GM12878 (cell line): ENCODE measurements at regions not wholly inside any gene's neighbourhood (a gene's known extent, or its start where the extent isn't known, plus 50 kb on each side); places are given as distances from the start of the nearest gene placed in this dataset.

Source experiments
- ATAC-seq: fragments of 200-7000 bp; cut with Tn5 transposase; 3 replicates; pipeline ENCODE4 v1.9.1; 2020; ENCODE audit warnings: mild to moderate bottlenecking, moderate library complexity
- BruUV-seq: library from RNA; stranded (reverse); fragments of 400-500 nt; replicated peaks from 2 replicates; lab custom pipeline; 2021; lab: Mats Ljungman, UMichigan
- CTCF ChIA-PET: fragments of 300-600 bp; sonication (Branson Sonifier 250); formaldehyde crosslinking; extraction: SDS; loops from one replicate; lab custom pipeline; 2021; ENCODE audit warnings: inconsistent platforms; lab: Yijun Ruan, JAX
- POLR2A ChIA-PET: fragments of 350-600 bp; formaldehyde crosslinking; extraction: SDS; loops from one replicate; lab custom pipeline; 2021; ENCODE audit warnings: inconsistent platforms; lab: Charles Lee
- RAD21 ChIA-PET: fragments of 300-600 bp; sonication (Branson Sonifier 250); formaldehyde crosslinking; loops from one replicate; lab custom pipeline; 2023; ENCODE audit warnings: antibody characterized with exemption; ENCODE audit not compliant: unreplicated experiment; lab: Charles Lee
- SMC1A ChIA-PET: fragments of 300-600 bp; sonication (Branson Sonifier 250); formaldehyde crosslinking; loops from one replicate; lab custom pipeline; 2023; ENCODE audit not compliant: unreplicated experiment, uncharacterized antibody; lab: Charles Lee
- DNase-seq: peaks from one replicate; pipeline ENCODE4 v3.0.0-alpha.2; 2011; ENCODE audit warnings: low read depth, low spot score
- FAIRE-seq: peaks from 3 replicates; lab custom pipeline; 2011; peaks lifted over from hg19 to GRCh38; lab: Jason Lieb, UNC
- H2AFZ ChIP-seq: 2 replicates; pipeline ENCODE4 v1.6.0; 2011; ENCODE audit warnings: low read depth, low read length, control low read depth; ENCODE audit not compliant: control insufficient read depth
- H3K27ac ChIP-seq: 2 replicates; pipeline ENCODE4 v1.5.1; 2011; ENCODE audit warnings: control low read depth; ENCODE audit not compliant: control insufficient read depth, insufficient read depth
- H3K27me3 ChIP-seq, 2 experiments: replicated peaks in 1 of 2; 2 replicates each; pipeline versions ENCODE4 v1.6.0 to v1.6.1; 2011; ENCODE audit warnings: low read length in 1 of 2; ENCODE audit not compliant: control insufficient read depth in 2 of 2, insufficient read depth in 2 of 2
- H3K36me3 ChIP-seq, 2 experiments: 2 replicates each; pipeline ENCODE4 v1.5.1; 2011; ENCODE audit warnings: low read length in 1 of 2; ENCODE audit not compliant: control insufficient read depth in 2 of 2, insufficient read depth in 2 of 2
- H3K4me1 ChIP-seq: 2 replicates; pipeline ENCODE4 v1.6.1; 2011; ENCODE audit warnings: mild to moderate bottlenecking, low read length, moderate library complexity, mixed read lengths; ENCODE audit not compliant: control insufficient read depth, insufficient read depth
- H3K4me2 ChIP-seq: 2 replicates; pipeline ENCODE4 v1.6.0; 2011; ENCODE audit warnings: control low read depth; ENCODE audit not compliant: control insufficient read depth, insufficient read depth
- H3K4me3 ChIP-seq: fragments of 200-600 bp; sonication (generic); 2 replicates; pipeline ENCODE4 v1.5.1; 2016
- H3K79me2 ChIP-seq: 2 replicates; pipeline ENCODE4 v1.6.0; 2011; ENCODE audit warnings: low read length; ENCODE audit not compliant: control insufficient read depth, insufficient read depth
- H3K9ac ChIP-seq: 2 replicates; pipeline ENCODE4 v1.8.0; 2011; ENCODE audit warnings: low read length, control low read depth, mixed read lengths; ENCODE audit not compliant: control insufficient read depth, insufficient read depth
- H3K9me3 ChIP-seq: replicated peaks from 3 replicates; pipeline ENCODE4 v1.5.1; 2011; ENCODE audit warnings: mild to moderate bottlenecking, low read length; ENCODE audit not compliant: control insufficient read depth, insufficient read depth
- H4K20me1 ChIP-seq: 2 replicates; pipeline ENCODE4 v1.6.0; 2011; ENCODE audit not compliant: control insufficient read depth, insufficient read depth
- BCL3 ChIP-seq: IDR thresholded peaks from 2 replicates; pipeline ENCODE4 v1.6.1; 2011; ENCODE audit warnings: borderline replicate concordance, low read depth, mild to moderate bottlenecking, moderate library complexity, low read length; ENCODE audit not compliant: insufficient read depth, poor library complexity, severe bottlenecking
- E4F1 ChIP-seq: fragments of 450-650 bp; IDR thresholded peaks from 2 replicates; pipeline ENCODE4 v1.6.1; 2018; ENCODE audit warnings: borderline replicate concordance, mild to moderate bottlenecking; ENCODE audit not compliant: partially characterized antibody
- HDAC6 ChIP-seq: fragments of 200-600 bp; sonication (generic); IDR thresholded peaks from one replicate; pipeline ENCODE4 v1.8.0; 2017; ENCODE audit warnings: antibody characterized with exemption; ENCODE audit not compliant: unreplicated experiment
- MLLT1 ChIP-seq: fragments of 450-650 bp; IDR thresholded peaks from 2 replicates; pipeline ENCODE4 v1.6.1; 2016; ENCODE audit warnings: mild to moderate bottlenecking
- MTA3 ChIP-seq: IDR thresholded peaks from 2 replicates; pipeline ENCODE4 v1.6.1; 2012; ENCODE audit warnings: low read length, inconsistent platforms, borderline replicate concordance
- YY1 ChIP-seq: IDR thresholded peaks from 2 replicates; pipeline ENCODE4 v1.6.1; 2011; ENCODE audit warnings: low read depth, mild to moderate bottlenecking, low read length
- WGBS: methylation state at CpG from one replicate; pipeline ENCODE4 v1.1.6; 2016; ENCODE audit warnings: low lambda C conversion rate; ENCODE audit not compliant: insufficient replicate concordance, insufficient coverage; ENCODE audit errors: missing lambda C conversion rate; 5-methylcytosine and 5-hydroxymethylcytosine counted together
- in situ Hi-C: fragments of 300-500 bp; cut with MboI; formaldehyde crosslinking; loops from 9 replicates; pipeline ENCODE4 v1.14.3; 2018; ENCODE audit warnings: mixed read lengths
- intact Hi-C: fragments of 100-400 bp; cut with micrococcal nuclease; formaldehyde crosslinking; loops from one replicate; pipeline ENCODE4 v1.14.2; 2022; ENCODE audit not compliant: unreplicated experiment
- TF ChIP-seq, protein P1 (sequence below): fragments of 450-650 bp; IDR thresholded peaks from 2 replicates; pipeline ENCODE4 v1.6.1; 2017; ENCODE audit warnings: mild to moderate bottlenecking, moderate library complexity
- TF ChIP-seq, protein P2 (sequence below): fragments of 450-650 bp; IDR thresholded peaks from 2 replicates; pipeline ENCODE4 v1.6.1; 2016; ENCODE audit warnings: mild to moderate bottlenecking
- TF ChIP-seq, protein P3 (sequence below): fragments of 450-650 bp; IDR thresholded peaks from 2 replicates; pipeline ENCODE4 v1.6.1; 2017; ENCODE audit warnings: mild to moderate bottlenecking, low read depth, inconsistent platforms; ENCODE audit not compliant: poor library complexity, severe bottlenecking

DNA sequence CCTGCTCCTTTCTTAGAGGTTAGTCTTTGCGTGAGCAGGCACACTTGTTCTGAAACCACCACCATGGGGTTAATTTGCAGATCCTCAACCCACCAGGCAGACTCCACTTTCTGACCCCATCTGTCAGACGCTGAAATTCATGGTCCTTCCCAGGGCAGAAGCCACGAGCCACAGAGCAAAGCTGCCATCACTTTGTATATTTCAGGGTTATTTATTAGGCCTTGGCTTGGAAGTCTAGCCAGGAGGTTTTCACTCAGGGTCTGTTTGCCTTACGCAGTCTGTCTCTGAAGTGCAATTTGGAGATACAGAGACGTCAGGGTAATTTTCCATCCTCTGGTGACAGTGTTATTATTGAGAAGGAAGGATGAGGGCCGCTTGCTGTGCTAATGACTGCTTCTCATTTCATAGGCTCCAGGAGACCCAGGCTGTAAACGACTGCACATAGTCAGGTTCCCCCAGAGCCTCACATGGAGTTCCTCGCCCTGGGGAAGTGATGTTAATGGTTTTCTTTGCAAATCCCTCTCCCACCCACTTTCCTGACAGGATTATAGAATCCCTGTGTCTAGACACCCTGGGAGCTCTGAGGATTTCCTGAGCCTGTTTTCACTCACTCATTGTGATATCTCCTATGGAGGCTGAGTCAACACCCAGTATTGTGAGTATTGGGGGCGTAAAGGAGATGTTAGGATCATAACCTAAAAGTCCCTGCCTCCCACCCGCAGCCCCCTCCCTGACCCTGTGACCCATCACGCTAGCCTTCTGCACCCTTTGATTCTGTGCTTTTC, 269.0 kb downstream of the ABCC12 start:
- H3K36me3 ChIP-seq, result no peaks in the 10 kb centered on the region
- no peak overlapping the region for H3K4me2 ChIP-seq
- BruUV-seq, result no TSS peak
- H2AFZ ChIP-seq, result no peak overlapping the region
- POLR2A ChIA-PET, result no interaction called here
- no peaks in the 10 kb centered on the region for H3K79me2 ChIP-seq
- no peak overlapping the region for H3K4me3 ChIP-seq
- intact Hi-C loops, result no loop called here
- RAD21 ChIA-PET, result no interaction called here
- CTCF ChIA-PET, result no interaction called here
- no peaks in the 10 kb centered on the region for H3K27me3 ChIP-seq
- in situ Hi-C loops, result no loop called here
- no peaks in the 10 kb centered on the region for H3K9me3 ChIP-seq
- H4K20me1 ChIP-seq, result no peaks in the 10 kb centered on the region
- H3K4me1 ChIP-seq, result no peaks in the 10 kb centered on the region
- no peak overlapping the region for H3K27ac ChIP-seq
- 19% methylated on average over 10 of the region's 11 CpGs for WGBS
- DNase-seq (no peak), ATAC-seq (no peak), FAIRE-seq (no peak)
- SMC1A ChIA-PET, result no interaction called here
- H3K9ac ChIP-seq, result no peak overlapping the region
- TF ChIP-seq, protein P1, sequence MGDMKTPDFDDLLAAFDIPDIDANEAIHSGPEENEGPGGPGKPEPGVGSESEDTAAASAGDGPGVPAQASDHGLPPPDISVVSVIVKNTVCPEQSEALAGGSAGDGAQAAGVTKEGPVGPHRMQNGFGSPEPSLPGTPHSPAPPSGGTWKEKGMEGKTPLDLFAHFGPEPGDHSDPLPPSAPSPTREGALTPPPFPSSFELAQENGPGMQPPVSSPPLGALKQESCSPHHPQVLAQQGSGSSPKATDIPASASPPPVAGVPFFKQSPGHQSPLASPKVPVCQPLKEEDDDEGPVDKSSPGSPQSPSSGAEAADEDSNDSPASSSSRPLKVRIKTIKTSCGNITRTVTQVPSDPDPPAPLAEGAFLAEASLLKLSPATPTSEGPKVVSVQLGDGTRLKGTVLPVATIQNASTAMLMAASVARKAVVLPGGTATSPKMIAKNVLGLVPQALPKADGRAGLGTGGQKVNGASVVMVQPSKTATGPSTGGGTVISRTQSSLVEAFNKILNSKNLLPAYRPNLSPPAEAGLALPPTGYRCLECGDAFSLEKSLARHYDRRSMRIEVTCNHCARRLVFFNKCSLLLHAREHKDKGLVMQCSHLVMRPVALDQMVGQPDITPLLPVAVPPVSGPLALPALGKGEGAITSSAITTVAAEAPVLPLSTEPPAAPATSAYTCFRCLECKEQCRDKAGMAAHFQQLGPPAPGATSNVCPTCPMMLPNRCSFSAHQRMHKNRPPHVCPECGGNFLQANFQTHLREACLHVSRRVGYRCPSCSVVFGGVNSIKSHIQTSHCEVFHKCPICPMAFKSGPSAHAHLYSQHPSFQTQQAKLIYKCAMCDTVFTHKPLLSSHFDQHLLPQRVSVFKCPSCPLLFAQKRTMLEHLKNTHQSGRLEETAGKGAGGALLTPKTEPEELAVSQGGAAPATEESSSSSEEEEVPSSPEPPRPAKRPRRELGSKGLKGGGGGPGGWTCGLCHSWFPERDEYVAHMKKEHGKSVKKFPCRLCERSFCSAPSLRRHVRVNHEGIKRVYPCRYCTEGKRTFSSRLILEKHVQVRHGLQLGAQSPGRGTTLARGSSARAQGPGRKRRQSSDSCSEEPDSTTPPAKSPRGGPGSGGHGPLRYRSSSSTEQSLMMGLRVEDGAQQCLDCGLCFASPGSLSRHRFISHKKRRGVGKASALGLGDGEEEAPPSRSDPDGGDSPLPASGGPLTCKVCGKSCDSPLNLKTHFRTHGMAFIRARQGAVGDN, result no peak
- TF ChIP-seq, protein P2, sequence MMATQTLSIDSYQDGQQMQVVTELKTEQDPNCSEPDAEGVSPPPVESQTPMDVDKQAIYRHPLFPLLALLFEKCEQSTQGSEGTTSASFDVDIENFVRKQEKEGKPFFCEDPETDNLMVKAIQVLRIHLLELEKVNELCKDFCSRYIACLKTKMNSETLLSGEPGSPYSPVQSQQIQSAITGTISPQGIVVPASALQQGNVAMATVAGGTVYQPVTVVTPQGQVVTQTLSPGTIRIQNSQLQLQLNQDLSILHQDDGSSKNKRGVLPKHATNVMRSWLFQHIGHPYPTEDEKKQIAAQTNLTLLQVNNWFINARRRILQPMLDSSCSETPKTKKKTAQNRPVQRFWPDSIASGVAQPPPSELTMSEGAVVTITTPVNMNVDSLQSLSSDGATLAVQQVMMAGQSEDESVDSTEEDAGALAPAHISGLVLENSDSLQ, result no peak
- TF ChIP-seq, protein P3, sequence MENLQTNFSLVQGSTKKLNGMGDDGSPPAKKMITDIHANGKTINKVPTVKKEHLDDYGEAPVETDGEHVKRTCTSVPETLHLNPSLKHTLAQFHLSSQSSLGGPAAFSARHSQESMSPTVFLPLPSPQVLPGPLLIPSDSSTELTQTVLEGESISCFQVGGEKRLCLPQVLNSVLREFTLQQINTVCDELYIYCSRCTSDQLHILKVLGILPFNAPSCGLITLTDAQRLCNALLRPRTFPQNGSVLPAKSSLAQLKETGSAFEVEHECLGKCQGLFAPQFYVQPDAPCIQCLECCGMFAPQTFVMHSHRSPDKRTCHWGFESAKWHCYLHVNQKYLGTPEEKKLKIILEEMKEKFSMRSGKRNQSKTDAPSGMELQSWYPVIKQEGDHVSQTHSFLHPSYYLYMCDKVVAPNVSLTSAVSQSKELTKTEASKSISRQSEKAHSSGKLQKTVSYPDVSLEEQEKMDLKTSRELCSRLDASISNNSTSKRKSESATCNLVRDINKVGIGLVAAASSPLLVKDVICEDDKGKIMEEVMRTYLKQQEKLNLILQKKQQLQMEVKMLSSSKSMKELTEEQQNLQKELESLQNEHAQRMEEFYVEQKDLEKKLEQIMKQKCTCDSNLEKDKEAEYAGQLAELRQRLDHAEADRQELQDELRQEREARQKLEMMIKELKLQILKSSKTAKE, result no peak
- TF ChIP-seq E4F1 (no peak), MLLT1 (no peak), MTA3 (no peak), YY1 (no peak), HDAC6 (no peak), BCL3 (no peak)
